Osteoblast (primary cell): ENCODE measurements at regions not wholly inside any gene's neighbourhood (a gene's known extent, or its start where the extent isn't known, plus 50 kb on each side); places are given as distances from the start of the nearest gene placed in this dataset.

Experiments used
- DNase-seq: peaks from one replicate; pipeline ENCODE4 v3.0.0; 2011; ENCODE audit warnings: low spot score, mixed read lengths; ENCODE audit not compliant: insufficient read length; ENCODE audit errors: missing footprints
- H2AFZ ChIP-seq: 2 replicates; pipeline ENCODE4 v1.6.0; 2011; ENCODE audit warnings: mild to moderate bottlenecking, low read length
- H3K27ac ChIP-seq: 2 replicates; pipeline ENCODE4 v1.5.1; 2011; ENCODE audit warnings: mild to moderate bottlenecking, low read depth, low read length, moderate library complexity
- H3K27me3 ChIP-seq: 2 replicates; pipeline ENCODE4 v1.6.0; 2012; ENCODE audit warnings: mild to moderate bottlenecking, control low read depth, inconsistent platforms, low read length, moderate library complexity; ENCODE audit not compliant: insufficient read depth
- H3K36me3 ChIP-seq: 2 replicates; pipeline ENCODE4 v1.5.1; 2011; ENCODE audit warnings: mild to moderate bottlenecking, low read length, control low read depth, moderate library complexity; ENCODE audit not compliant: insufficient read depth
- H3K4me1 ChIP-seq: 2 replicates; pipeline ENCODE4 v1.5.1; 2011; ENCODE audit warnings: mild to moderate bottlenecking, low read length, control low read depth, moderate library complexity; ENCODE audit not compliant: insufficient read depth
- H3K4me2 ChIP-seq: 2 replicates; pipeline ENCODE4 v1.6.0; 2011; ENCODE audit warnings: mild to moderate bottlenecking, low read length; ENCODE audit not compliant: insufficient read depth
- H3K4me3 ChIP-seq: fragments of 200-600 bp; sonication (generic); 3 replicates; pipeline ENCODE4 v1.5.1; 2012; ENCODE audit warnings: mild to moderate bottlenecking, low read length, inconsistent platforms; ENCODE audit not compliant: insufficient read depth
- H3K79me2 ChIP-seq: 2 replicates; pipeline ENCODE4 v1.6.0; 2012; ENCODE audit warnings: mild to moderate bottlenecking, low read length, control low read depth, inconsistent platforms; ENCODE audit not compliant: insufficient read depth
- H3K9me3 ChIP-seq: 2 replicates; pipeline ENCODE4 v1.5.1; 2011; ENCODE audit warnings: low read depth, low read length, control low read depth
- H4K20me1 ChIP-seq: 2 replicates; pipeline ENCODE4 v1.6.0; 2012; ENCODE audit warnings: mild to moderate bottlenecking, low read length, control low read depth; ENCODE audit not compliant: insufficient read depth
- TF ChIP-seq, protein P1 (sequence below): IDR thresholded peaks from 2 replicates; pipeline ENCODE4 v1.5.1; 2011; ENCODE audit warnings: mild to moderate bottlenecking, low read depth, low read length, moderate library complexity; ENCODE audit errors: extremely low read depth

DNA sequence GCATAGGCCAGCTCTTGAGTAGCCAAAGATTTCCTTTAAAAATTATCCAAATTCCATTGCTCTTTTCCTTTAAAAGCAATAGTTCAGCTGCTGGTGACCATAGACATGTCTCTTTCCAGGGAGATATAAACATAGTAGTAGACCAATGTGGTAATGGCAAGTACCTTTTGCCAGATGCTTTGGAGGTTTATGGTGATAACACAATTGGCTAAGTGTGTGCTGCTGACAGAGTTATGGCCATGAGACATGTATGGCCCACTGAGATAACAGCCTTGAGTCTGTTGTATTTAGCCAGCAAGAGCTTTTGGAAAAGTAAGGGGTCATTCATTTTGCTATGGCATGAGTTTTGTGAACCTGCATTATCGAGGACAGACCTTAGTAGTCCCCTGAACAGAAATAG lies 1146.8 kb downstream of the TUSC7 start:
- Histone ChIP-seq H2AFZ (no peak overlapping the region), H3K4me3 (no peak overlapping the region), H4K20me1 (no peaks in the 10 kb centered on the region), H3K79me2 (no peaks in the 10 kb centered on the region), H3K4me1 (no peaks in the 10 kb centered on the region), H3K36me3 (no peaks in the 10 kb centered on the region), H3K4me2 (no peak overlapping the region), H3K9me3 (no peaks in the 10 kb centered on the region), H3K27me3 (no peaks in the 10 kb centered on the region), H3K27ac (no peak overlapping the region)
- no peak for DNase-seq
- TF ChIP-seq, protein P1, sequence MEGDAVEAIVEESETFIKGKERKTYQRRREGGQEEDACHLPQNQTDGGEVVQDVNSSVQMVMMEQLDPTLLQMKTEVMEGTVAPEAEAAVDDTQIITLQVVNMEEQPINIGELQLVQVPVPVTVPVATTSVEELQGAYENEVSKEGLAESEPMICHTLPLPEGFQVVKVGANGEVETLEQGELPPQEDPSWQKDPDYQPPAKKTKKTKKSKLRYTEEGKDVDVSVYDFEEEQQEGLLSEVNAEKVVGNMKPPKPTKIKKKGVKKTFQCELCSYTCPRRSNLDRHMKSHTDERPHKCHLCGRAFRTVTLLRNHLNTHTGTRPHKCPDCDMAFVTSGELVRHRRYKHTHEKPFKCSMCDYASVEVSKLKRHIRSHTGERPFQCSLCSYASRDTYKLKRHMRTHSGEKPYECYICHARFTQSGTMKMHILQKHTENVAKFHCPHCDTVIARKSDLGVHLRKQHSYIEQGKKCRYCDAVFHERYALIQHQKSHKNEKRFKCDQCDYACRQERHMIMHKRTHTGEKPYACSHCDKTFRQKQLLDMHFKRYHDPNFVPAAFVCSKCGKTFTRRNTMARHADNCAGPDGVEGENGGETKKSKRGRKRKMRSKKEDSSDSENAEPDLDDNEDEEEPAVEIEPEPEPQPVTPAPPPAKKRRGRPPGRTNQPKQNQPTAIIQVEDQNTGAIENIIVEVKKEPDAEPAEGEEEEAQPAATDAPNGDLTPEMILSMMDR = no peak

DNA sequence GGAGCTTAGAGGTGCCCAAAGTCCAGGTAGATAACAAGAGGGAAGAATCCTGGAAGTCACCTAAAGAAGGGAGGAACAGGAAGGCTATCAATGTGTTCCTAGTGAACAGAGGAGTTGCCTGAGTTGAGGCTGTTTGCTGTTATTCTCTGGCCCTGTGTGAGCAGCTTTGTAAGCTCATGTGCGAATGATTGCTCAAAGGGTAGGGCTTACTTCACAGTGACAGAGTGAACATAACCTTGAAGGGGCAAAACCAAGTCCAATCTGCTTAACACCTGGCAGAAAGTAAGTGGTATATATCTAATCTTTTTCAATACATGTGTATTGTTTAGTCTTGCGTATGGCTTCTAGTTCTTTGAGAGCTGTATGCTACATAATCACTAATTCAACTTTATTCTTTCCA lies 1153.6 kb downstream of the TUSC7 start:
- no peak overlapping the region for H2AFZ ChIP-seq
- no peak for DNase-seq
- TF ChIP-seq, protein P1 = no peak
- no peak overlapping the region for H3K4me3 ChIP-seq
- H3K4me2 ChIP-seq = no peak overlapping the region
- H3K79me2 ChIP-seq = no peaks in the 10 kb centered on the region
- H3K36me3 ChIP-seq = no peaks in the 10 kb centered on the region
- H3K4me1 ChIP-seq = no peaks in the 10 kb centered on the region
- no peak overlapping the region for H3K27ac ChIP-seq
- H3K27me3 ChIP-seq = no peaks in the 10 kb centered on the region
- H3K9me3 ChIP-seq = no peaks in the 10 kb centered on the region
- no peaks in the 10 kb centered on the region for H4K20me1 ChIP-seq

DNA sequence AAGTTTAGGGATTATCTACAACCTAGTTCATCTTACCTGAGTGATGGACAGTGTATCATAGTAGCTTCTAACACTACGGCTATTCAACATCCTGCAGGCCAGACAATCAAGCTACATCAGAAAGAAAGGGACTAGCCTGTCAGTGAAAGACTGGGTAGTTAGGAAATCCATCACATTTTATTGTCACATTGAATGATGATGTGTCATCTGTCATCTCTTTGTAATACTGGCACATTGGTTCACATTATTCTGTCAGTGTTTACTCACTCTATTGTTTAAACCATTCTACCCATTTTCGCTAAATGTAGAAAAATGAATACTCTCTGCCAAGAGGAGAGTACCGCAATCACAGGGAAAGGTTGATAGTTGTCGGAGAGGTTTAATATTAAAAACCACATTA lies 1155.8 kb downstream of the TUSC7 start:
- no peak for DNase-seq
- Histone ChIP-seq H3K4me2 (no peak overlapping the region), H3K79me2 (no peaks in the 10 kb centered on the region), H3K9me3 (no peaks in the 10 kb centered on the region), H3K36me3 (no peaks in the 10 kb centered on the region), H3K27ac (no peak overlapping the region), H3K4me1 (no peaks in the 10 kb centered on the region), H3K27me3 (no peaks in the 10 kb centered on the region), H4K20me1 (no peaks in the 10 kb centered on the region), H3K4me3 (no peak overlapping the region), H2AFZ (no peak overlapping the region)
- TF ChIP-seq, protein P1 = no peak

DNA sequence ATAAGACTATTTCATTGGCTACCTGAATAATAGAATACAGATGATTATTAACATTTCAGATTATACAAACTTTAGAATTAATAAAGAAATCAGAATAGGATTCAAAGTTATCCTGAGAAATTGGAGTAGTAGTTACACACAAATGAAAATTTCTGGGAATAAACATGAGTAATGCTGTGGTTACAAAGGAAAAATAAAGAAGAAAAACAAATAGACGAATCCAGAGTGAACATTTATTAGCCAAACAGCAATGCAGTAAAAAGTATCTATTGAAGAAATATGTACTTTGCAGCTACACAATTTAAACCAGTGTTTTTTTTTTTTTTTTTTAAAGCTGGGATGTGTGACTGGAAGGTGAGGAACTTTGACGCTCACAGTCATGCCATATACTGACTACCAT lies 1159.2 kb downstream of the TUSC7 start:
- H3K79me2 ChIP-seq = no peaks in the 10 kb centered on the region
- TF ChIP-seq, protein P1 = no peak
- no peaks in the 10 kb centered on the region for H3K27me3 ChIP-seq
- H4K20me1 ChIP-seq = no peaks in the 10 kb centered on the region
- H3K4me1 ChIP-seq = no peaks in the 10 kb centered on the region
- no peak overlapping the region for H3K27ac ChIP-seq
- no peak overlapping the region for H3K4me3 ChIP-seq
- H2AFZ ChIP-seq = no peak overlapping the region
- no peak for DNase-seq
- H3K4me2 ChIP-seq = no peak overlapping the region
- H3K36me3 ChIP-seq = no peaks in the 10 kb centered on the region
- no peaks in the 10 kb centered on the region for H3K9me3 ChIP-seq
